Smooth muscle cell (in vitro differentiated cells): ENCODE measurements at regions not wholly inside any gene's neighbourhood (a gene's known extent, or its start where the extent isn't known, plus 50 kb on each side); places are given as distances from the start of the nearest gene placed in this dataset.

Experiments used
- DNase-seq: peaks from one replicate; lab custom pipeline; 2025; ENCODE audit not compliant: unreplicated experiment; lab: John Stamatoyannopoulos, UW
- H2AFZ ChIP-seq: fragments of 200-600 bp; sonication (generic); 2 replicates; pipeline ENCODE4 v1.6.0; 2016; ENCODE audit warnings: antibody characterized with exemption, low read depth, mild to moderate bottlenecking
- H3F3A ChIP-seq: fragments of 200-600 bp; sonication (generic); 2 replicates; pipeline ENCODE4 v1.6.0; 2017; ENCODE audit warnings: antibody characterized with exemption, low read depth
- H3K27ac ChIP-seq: fragments of 200-600 bp; sonication (generic); 2 replicates; pipeline ENCODE4 v1.5.1; 2016; ENCODE audit warnings: low read depth, mild to moderate bottlenecking
- H3K27me3 ChIP-seq: fragments of 200-600 bp; sonication (generic); 2 replicates; pipeline ENCODE4 v1.6.1; 2016; ENCODE audit warnings: low read depth, mild to moderate bottlenecking
- H3K36me3 ChIP-seq: fragments of 200-600 bp; sonication (generic); 2 replicates; pipeline ENCODE4 v1.5.1; 2016; ENCODE audit warnings: low read depth
- H3K4me1 ChIP-seq: fragments of 200-600 bp; sonication (generic); 2 replicates; pipeline ENCODE4 v1.5.1; 2016; ENCODE audit warnings: low read depth
- H3K4me2 ChIP-seq: fragments of 200-600 bp; sonication (generic); 2 replicates; pipeline ENCODE4 v1.6.0; 2016; ENCODE audit warnings: mild to moderate bottlenecking
- H3K4me3 ChIP-seq: fragments of 200-600 bp; sonication (generic); 2 replicates; pipeline ENCODE4 v1.5.1; 2016; ENCODE audit warnings: mild to moderate bottlenecking
- H3K79me2 ChIP-seq: fragments of 200-600 bp; sonication (generic); 2 replicates; pipeline ENCODE4 v1.6.0; 2016; ENCODE audit warnings: low read depth, mild to moderate bottlenecking
- H3K9ac ChIP-seq: fragments of 200-600 bp; sonication (generic); 2 replicates; pipeline ENCODE4 v1.6.0; 2016; ENCODE audit warnings: low read depth
- H3K9me3 ChIP-seq: fragments of 200-600 bp; sonication (generic); replicated peaks from 2 replicates; pipeline ENCODE4 v1.5.1; 2016; ENCODE audit warnings: low read depth
- H4K20me1 ChIP-seq: fragments of 200-600 bp; sonication (generic); 2 replicates; pipeline ENCODE4 v1.6.0; 2016; ENCODE audit warnings: low read depth
- WGBS: methylation state at CpG from one replicate; pipeline ENCODE4 v1.1.7; 2016; ENCODE audit warnings: low lambda C conversion rate; 5-methylcytosine and 5-hydroxymethylcytosine counted together
- TF ChIP-seq, protein P1 (sequence below): fragments of 200-600 bp; sonication (generic); IDR thresholded peaks from 2 replicates; pipeline ENCODE4 v1.5.1; 2017; ENCODE audit warnings: borderline replicate concordance, mild to moderate bottlenecking, antibody characterized with exemption; ENCODE audit not compliant: insufficient read depth, poor library complexity, severe bottlenecking

DNA sequence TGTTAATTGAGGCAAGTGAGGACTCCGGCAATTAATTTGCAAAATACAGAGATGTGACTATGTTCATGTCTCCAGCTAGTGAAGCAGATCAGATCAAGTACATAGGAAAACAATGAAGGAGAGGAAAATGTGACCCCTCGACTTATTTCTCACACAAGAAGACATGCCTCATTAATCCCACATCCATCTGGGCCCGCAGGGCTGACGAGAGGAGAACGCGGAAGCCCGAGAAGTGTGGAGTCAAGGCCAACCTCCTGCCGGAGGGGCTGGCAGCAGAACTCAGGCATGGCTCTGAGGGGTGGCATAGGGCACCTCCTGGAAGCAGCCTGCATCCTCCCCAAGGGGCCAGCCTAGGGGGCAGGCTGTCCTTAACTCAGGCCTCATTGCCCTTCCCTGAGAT lies 54.4 kb downstream of the ZNF503 start:
- Histone ChIP-seq H3K27ac (no peak overlapping the region), H3K79me2 (no peaks in the 10 kb centered on the region), H3K4me2 (no peak overlapping the region), H3F3A (no peaks in the 10 kb centered on the region), H3K9me3 (no peaks in the 10 kb centered on the region), H2AFZ (no peak overlapping the region), H4K20me1 (no peaks in the 10 kb centered on the region), H3K4me1 (no peaks in the 10 kb centered on the region), H3K4me3 (no peak overlapping the region), H3K27me3 (no peaks in the 10 kb centered on the region), H3K36me3 (no peaks in the 10 kb centered on the region), H3K9ac (no peak overlapping the region)
- no peak for DNase-seq
- 82% methylated on average over 8 of the region's 8 CpGs for WGBS
- TF ChIP-seq, protein P1, sequence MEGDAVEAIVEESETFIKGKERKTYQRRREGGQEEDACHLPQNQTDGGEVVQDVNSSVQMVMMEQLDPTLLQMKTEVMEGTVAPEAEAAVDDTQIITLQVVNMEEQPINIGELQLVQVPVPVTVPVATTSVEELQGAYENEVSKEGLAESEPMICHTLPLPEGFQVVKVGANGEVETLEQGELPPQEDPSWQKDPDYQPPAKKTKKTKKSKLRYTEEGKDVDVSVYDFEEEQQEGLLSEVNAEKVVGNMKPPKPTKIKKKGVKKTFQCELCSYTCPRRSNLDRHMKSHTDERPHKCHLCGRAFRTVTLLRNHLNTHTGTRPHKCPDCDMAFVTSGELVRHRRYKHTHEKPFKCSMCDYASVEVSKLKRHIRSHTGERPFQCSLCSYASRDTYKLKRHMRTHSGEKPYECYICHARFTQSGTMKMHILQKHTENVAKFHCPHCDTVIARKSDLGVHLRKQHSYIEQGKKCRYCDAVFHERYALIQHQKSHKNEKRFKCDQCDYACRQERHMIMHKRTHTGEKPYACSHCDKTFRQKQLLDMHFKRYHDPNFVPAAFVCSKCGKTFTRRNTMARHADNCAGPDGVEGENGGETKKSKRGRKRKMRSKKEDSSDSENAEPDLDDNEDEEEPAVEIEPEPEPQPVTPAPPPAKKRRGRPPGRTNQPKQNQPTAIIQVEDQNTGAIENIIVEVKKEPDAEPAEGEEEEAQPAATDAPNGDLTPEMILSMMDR, result no peak

DNA sequence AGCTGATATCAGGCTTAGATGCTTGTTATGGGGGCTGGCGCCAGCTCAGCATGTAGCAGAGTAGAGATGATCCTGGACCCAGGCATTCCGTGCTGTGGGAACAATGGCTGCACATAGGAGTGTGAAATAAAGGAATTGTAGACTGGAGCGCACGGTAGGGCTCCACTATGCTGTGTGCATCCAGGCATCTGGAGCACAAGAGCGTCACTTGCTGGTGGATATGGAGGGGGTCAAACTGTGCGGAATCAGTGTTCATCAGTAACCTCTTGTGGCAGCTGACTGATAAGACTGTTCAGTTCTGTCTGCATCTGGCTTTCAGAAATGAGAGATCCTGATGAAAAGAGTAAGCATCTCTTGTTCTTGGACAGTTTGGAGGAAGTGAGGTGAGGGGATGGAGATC lies 55.8 kb downstream of the ZNF503 start:
- H3K9me3 ChIP-seq, result no peaks in the 10 kb centered on the region
- no peaks in the 10 kb centered on the region for H4K20me1 ChIP-seq
- H3K79me2 ChIP-seq, result no peaks in the 10 kb centered on the region
- no peak overlapping the region for H3K9ac ChIP-seq
- no peaks in the 10 kb centered on the region for H3K27me3 ChIP-seq
- H3K4me2 ChIP-seq, result no peak overlapping the region
- no peaks in the 10 kb centered on the region for H3K4me1 ChIP-seq
- H3F3A ChIP-seq, result no peaks in the 10 kb centered on the region
- no peak overlapping the region for H3K27ac ChIP-seq
- DNase-seq, result no peak
- TF ChIP-seq, protein P1, result no peak
- H3K36me3 ChIP-seq, result no peaks in the 10 kb centered on the region
- 89% methylated on average over 6 of the region's 6 CpGs for WGBS
- no peak overlapping the region for H3K4me3 ChIP-seq
- H2AFZ ChIP-seq, result no peak overlapping the region

DNA sequence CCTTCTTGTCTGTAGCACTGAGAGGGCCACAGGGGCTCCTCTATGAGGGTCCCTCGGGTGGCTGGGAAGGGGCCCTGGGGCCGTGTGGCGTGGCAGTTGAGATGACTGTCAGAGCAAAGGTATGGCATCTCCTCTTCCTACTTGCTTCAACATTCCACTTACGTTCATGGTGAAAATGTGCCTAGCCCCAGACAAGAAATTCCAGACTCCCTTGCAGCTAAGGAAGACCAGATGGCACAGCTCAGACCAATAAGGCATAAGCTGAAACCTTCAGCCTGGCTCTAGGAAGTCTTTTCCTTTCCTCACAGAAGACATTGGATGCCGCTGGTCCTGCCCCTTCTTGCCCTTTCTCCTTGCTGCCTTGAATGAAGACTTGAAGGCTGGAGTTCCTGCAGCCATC lies 57.4 kb downstream of the ZNF503 start:
- no peaks in the 10 kb centered on the region for H3F3A ChIP-seq
- no peak overlapping the region for H3K4me3 ChIP-seq
- WGBS, result 92% methylated on average over 5 of the region's 5 CpGs

DNA sequence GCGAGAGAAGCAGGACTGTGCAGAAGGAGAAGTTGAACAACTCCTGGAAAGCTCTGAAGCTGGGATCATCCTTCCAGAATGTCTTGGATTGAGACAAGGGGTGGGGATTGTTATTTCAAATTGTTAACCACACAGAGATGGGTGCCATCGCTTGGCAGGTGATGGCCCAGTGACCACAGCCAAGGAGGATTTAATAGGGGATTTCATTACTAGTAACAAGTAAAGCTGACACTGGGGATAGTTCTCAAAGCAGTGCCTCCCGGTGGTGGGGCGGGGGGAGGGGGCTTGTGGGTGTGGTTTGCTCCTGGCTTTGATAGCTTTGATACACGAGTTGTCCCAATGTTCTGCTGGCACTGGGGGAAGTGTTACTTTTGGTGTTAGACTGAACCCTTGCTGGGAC lies 59.2 kb downstream of the ZNF503 start:
- TF ChIP-seq, protein P1, result no peak
- WGBS, result 60% methylated on average over 5 of the region's 5 CpGs
- no peaks in the 10 kb centered on the region for H3K9me3 ChIP-seq

More for the DNA sequence above, 57.4 kb downstream of the ZNF503 start:
- no peak overlapping the region for H3K4me2 ChIP-seq
- DNase-seq, result no peak
- H4K20me1 ChIP-seq, result no peaks in the 10 kb centered on the region
- no peak overlapping the region for H3K27ac ChIP-seq
- no peaks in the 10 kb centered on the region for H3K9me3 ChIP-seq
- H3K9ac ChIP-seq, result no peak overlapping the region
- H3K27me3 ChIP-seq, result no peaks in the 10 kb centered on the region
- no peaks in the 10 kb centered on the region for H3K36me3 ChIP-seq
- TF ChIP-seq, protein P1, result no peak
- no peaks in the 10 kb centered on the region for H3K79me2 ChIP-seq
- H3K4me1 ChIP-seq, result no peaks in the 10 kb centered on the region
- no peak overlapping the region for H2AFZ ChIP-seq

More for the DNA sequence above, 59.2 kb downstream of the ZNF503 start:
- no peaks in the 10 kb centered on the region for H3F3A ChIP-seq
- no peak overlapping the region for H3K4me3 ChIP-seq
- H3K4me2 ChIP-seq, result no peak overlapping the region
- H3K27ac ChIP-seq, result no peak overlapping the region
- H3K27me3 ChIP-seq, result no peaks in the 10 kb centered on the region
- DNase-seq, result no peak
- no peak overlapping the region for H2AFZ ChIP-seq
- no peak overlapping the region for H3K9ac ChIP-seq
- H4K20me1 ChIP-seq, result no peaks in the 10 kb centered on the region
- no peaks in the 10 kb centered on the region for H3K79me2 ChIP-seq
- H3K4me1 ChIP-seq, result no peaks in the 10 kb centered on the region
- H3K36me3 ChIP-seq, result no peaks in the 10 kb centered on the region
